Naive B cell (primary cell): ENCODE measurements at regions not wholly inside any gene's neighbourhood (a gene's known extent, or its start where the extent isn't known, plus 50 kb on each side); places are given as distances from the start of the nearest gene placed in this dataset.
A peak's percentile ranks its signal among the peaks of the same experiment; 100 is the strongest.

Source experiments
- ATAC-seq, 2 donors: fragments of 150-1000 bp; cut with Tn5 transposase; 2 replicates each; pipeline ENCODE4 v1.10.0; 2021; ENCODE audit warnings: low read depth in 2 of 2, mild to moderate bottlenecking in 2 of 2, moderate library complexity in 2 of 2
- DNase-seq: peaks from one replicate; pipeline ENCODE4 v3.0.0; 2022
- H3K27ac Mint-ChIP-seq, 6 donors: one replicate each; pipeline ENCODE4 v1.8.0; 2020 to 2022; ENCODE audit warnings: mild to moderate bottlenecking in 6 of 6, mixed read lengths in 6 of 6, moderate library complexity in 5 of 6, inconsistent platforms in 2 of 6
- H3K27me3 Mint-ChIP-seq, 3 donors: one replicate each; pipeline ENCODE4 v1.8.0; 2021 to 2022; ENCODE audit warnings: mixed read lengths in 3 of 3, mild to moderate bottlenecking in 1 of 3
- H3K36me3 Mint-ChIP-seq, 2 donors: one replicate each; pipeline ENCODE4 v1.8.0; 2020 to 2022; ENCODE audit warnings: mixed read lengths in 2 of 2, inconsistent platforms in 1 of 2, mild to moderate bottlenecking in 1 of 2
- H3K4me1 Mint-ChIP-seq, 3 donors: one replicate each; pipeline ENCODE4 v1.8.0; 2020 to 2022; ENCODE audit warnings: mixed read lengths in 3 of 3, inconsistent platforms in 1 of 3, mild to moderate bottlenecking in 1 of 3, moderate library complexity in 1 of 3
- H3K4me3 Mint-ChIP-seq, 8 donors: one replicate each; pipeline ENCODE4 v1.8.0; 2020 to 2022; ENCODE audit warnings: mild to moderate bottlenecking in 8 of 8, mixed read lengths in 8 of 8, moderate library complexity in 8 of 8, inconsistent platforms in 2 of 8
- H3K9me3 Mint-ChIP-seq, 7 donors: one replicate each; pipeline ENCODE4 v1.8.0; 2020 to 2022; ENCODE audit warnings: mixed read lengths in 7 of 7, mild to moderate bottlenecking in 5 of 7, inconsistent platforms in 2 of 7, moderate library complexity in 1 of 7

DNA sequence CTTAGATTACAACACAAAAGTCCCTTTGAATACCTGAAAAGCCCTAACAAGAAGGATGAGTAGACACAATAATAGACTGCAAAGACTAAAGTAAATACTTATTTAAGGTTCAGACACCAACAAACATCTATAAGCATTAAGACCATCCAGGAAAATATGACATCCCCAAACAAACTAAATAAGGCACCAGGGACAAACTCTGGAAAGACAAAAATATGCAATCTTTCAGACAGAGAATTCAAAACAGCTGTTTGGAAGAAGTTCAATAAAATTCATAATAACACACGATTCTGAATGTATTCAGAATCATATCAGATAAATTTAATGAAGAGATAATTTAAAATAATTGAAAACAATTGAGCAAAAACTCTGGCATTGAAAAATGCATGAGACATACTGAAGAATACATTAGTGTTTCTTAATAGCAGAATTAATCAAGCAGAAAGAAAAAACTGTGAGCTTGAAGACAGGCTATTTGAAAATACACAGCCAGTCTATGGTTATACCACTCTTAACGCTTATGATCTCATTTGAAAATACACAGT is 1388.8 kb downstream of the DSC3 start:
- H3K27me3 Mint-ChIP-seq = no peaks in the 10 kb centered on the region
- no peaks in the 10 kb centered on the region for H3K4me1 Mint-ChIP-seq
- H3K4me3 Mint-ChIP-seq = no peak overlapping the region

GRCh38 chr18:29652797-29653196 is 1389.7 kb downstream of the DSC3 start:
- H3K27me3 Mint-ChIP-seq = no peaks in the 10 kb centered on the region
- H3K27ac Mint-ChIP-seq = no peak overlapping the region
- no peaks in the 10 kb centered on the region for H3K4me1 Mint-ChIP-seq
- H3K36me3 Mint-ChIP-seq = no peaks in the 10 kb centered on the region
- ATAC-seq = no peak
- no peak for DNase-seq
- no peak overlapping the region for H3K4me3 Mint-ChIP-seq
- peaks cover 0 to 17% (median 5%) of the 10 kb centered on the region in 7 donors for H3K9me3 Mint-ChIP-seq

More for the DNA sequence above, 1388.8 kb downstream of the DSC3 start:
- DNase-seq (no peak), ATAC-seq (no peak)
- H3K36me3 Mint-ChIP-seq = no peaks in the 10 kb centered on the region
- no peak overlapping the region for H3K27ac Mint-ChIP-seq
- peaks cover 0 to 17% (median 5%) of the 10 kb centered on the region in 7 donors for H3K9me3 Mint-ChIP-seq

- Mint-ChIP-seq H3K27me3 (no peaks in the 10 kb centered on the region), H3K27ac (no peak overlapping the region), H3K4me1 (no peaks in the 10 kb centered on the region), H3K9me3 (peaks cover 0 to 17% (median 4%) of the 10 kb centered on the region in 7 donors), H3K36me3 (no peaks in the 10 kb centered on the region), H3K4me3 (no peak overlapping the region)
- DNase-seq (no peak), ATAC-seq (no peak)
These were observed 1391.3 kb downstream of the DSC3 start for GRCh38 chr18:29651122-29651680.

DNA sequence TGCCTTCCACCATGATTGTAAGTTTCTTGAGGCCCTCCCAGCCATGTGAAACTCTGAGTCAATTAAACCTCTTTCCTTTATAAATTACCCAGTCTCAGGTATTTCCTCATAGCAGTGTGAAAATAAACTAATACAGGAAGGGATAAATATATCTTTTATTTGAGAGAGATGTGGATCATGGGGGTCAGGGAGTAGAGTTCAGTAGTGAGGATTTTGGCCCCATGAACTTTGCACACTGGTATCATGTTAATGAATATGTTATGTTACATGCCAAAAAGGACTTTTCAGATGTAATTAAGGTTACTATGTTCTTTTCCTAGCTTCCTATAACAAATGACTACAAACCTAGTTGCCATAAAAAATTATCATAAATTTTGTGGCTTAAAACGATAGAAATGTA is 1393.7 kb downstream of the DSC3 start:
- DNase-seq = no peak
- Mint-ChIP-seq H3K36me3 (no peaks in the 10 kb centered on the region), H3K27ac (no peak overlapping the region), H3K4me1 (no peaks in the 10 kb centered on the region), H3K9me3 (peaks cover 0 to 9% (median 0%) of the 10 kb centered on the region in 7 donors), H3K4me3 (no peak overlapping the region), H3K27me3 (no peaks in the 10 kb centered on the region)
- no peak for ATAC-seq

GRCh38 chr18:29647700-29648099 is 1394.8 kb downstream of the DSC3 start:
- H3K27me3 Mint-ChIP-seq = no peaks in the 10 kb centered on the region
- peaks cover 0 to 9% (median 0%) of the 10 kb centered on the region in 7 donors for H3K9me3 Mint-ChIP-seq
- H3K4me1 Mint-ChIP-seq = no peaks in the 10 kb centered on the region
- no peaks in the 10 kb centered on the region for H3K36me3 Mint-ChIP-seq
- ATAC-seq = no peak
- H3K27ac Mint-ChIP-seq = no peak overlapping the region
- DNase-seq = no peak
- no peak overlapping the region for H3K4me3 Mint-ChIP-seq

DNA sequence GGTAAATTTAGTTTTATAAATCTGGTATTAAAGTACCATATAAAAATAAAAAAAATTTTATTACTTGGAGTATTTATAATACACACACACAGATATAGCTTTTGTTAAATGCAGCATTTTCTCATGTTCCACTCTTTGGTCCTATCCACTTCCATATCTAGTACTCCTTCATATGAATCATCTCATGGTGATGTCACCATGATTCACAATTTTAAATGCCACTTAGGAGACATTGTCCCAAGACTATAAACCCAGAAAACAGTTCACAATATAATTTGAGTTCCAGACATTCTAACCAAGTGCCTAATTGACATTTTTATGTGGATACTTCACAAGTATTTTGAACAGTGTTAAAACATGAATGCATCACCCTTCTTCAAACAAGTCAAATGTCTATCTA is 1398.3 kb downstream of the DSC3 start:
- ATAC-seq (no peak), DNase-seq (no peak)
- H3K9me3 Mint-ChIP-seq = peaks cover 0 to 6% (median 0%) of the 10 kb centered on the region in 7 donors
- H3K27me3 Mint-ChIP-seq = no peaks in the 10 kb centered on the region
- no peaks in the 10 kb centered on the region for H3K4me1 Mint-ChIP-seq
- H3K36me3 Mint-ChIP-seq = no peaks in the 10 kb centered on the region
- H3K4me3 Mint-ChIP-seq = no peak overlapping the region
- no peak overlapping the region for H3K27ac Mint-ChIP-seq

DNA sequence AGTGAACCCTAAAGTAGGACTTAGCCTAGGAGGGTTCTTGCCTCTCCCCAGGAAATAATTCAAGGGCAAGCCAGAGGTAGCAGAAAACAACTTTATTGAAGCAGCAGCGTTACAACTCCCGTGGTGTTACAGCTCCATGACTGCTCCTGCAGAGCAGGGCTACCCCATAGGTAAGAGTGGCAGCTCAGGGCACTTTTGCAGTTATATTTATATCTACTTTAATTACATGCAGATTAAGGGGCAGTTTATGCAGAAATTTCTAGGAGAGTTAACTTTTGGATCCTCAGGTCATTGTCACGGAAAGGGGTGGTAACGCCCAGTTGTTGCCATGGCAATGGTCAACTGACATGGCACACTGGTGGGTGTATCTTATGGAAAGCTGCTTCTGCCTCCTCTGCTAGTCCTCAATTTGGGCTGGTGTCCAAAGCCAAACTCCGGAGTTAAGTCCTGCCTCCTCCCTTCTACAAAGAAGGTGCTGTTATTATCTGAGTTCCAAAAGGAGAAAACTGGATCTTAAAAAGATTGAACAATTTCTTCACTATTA is 1413.0 kb downstream of the DSC3 start:
- no peaks in the 10 kb centered on the region for H3K4me1 Mint-ChIP-seq
- DNase-seq = no peak
- no peak for ATAC-seq
- H3K27me3 Mint-ChIP-seq = no peaks in the 10 kb centered on the region
- H3K36me3 Mint-ChIP-seq = no peaks in the 10 kb centered on the region
- peaks cover 0 to 5% (median 2%) of the 10 kb centered on the region in 7 donors for H3K9me3 Mint-ChIP-seq
- no peak overlapping the region for H3K27ac Mint-ChIP-seq
- H3K4me3 Mint-ChIP-seq = no peak overlapping the region

DNA sequence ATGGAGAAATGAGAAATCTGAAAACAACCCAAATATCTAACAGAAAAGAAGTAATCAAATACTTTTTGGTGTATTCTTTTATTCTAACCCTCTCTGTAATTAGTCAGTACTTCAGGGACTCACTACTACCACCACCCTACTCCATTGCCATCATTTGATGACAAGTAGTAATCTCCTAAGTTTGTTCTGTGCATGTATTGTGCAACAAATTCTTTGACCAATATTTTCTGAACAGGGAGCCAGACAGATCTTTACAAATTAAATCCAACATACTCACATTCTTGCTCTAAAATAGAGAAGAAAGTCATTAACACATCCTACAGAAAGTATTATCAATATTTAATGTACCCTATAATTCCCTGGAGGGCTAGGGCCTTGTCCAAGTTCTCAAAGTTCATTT is 1416.4 kb downstream of the DSC3 start:
- Mint-ChIP-seq H3K4me1 (no peaks in the 10 kb centered on the region), H3K4me3 (no peak overlapping the region), H3K36me3 (no peaks in the 10 kb centered on the region), H3K9me3 (peaks cover 0 to 6% (median 0%) of the 10 kb centered on the region in 7 donors), H3K27me3 (no peaks in the 10 kb centered on the region), H3K27ac (no peak overlapping the region)
- no peak for DNase-seq
- ATAC-seq = no peak

DNA sequence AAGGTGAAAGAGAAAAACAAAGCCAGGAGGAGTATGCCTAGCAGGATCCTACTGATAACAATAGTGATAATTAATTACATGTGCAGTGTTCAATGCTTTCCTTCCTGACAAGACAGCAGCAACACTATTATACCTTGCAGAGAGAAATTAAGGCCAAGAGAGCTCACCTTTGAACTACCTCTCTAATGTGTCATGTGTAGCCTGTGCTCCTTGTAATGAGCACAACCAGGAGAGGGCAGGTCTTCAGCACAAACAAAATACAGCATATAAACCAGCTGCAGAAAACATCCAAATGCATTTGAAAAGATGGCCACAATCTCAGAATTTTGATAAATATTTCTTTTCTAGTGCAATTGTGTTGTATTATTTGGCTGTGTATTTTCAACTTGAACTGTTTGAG is 1425.7 kb downstream of the DSC3 start:
- Mint-ChIP-seq H3K27ac (no peak overlapping the region), H3K36me3 (no peaks in the 10 kb centered on the region), H3K9me3 (peaks cover 0 to 4% (median 2%) of the 10 kb centered on the region in 7 donors), H3K4me3 (no peak overlapping the region), H3K4me1 (no peaks in the 10 kb centered on the region), H3K27me3 (no peaks in the 10 kb centered on the region)
- DNase-seq = no peak
- ATAC-seq = no peak

DNA sequence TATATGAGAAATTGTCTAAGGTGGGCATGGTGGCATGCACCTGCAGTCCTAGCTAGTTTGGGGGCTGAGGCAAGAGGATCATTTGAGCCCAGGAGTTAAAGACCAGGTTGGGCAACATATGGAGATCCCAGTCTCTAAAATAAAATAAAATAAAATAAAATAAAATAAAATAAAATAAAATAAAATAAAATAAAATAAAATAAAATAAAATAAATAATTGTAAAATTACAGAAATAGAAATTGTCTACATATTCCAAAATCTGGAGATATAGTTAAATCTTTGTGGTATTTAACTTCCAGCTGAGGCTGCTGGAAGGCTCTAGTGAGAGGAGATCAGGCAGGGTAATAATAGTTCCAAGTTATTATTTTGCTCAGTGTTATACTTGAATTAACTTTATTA is 1432.1 kb upstream of the CDH2 start:
- no peaks in the 10 kb centered on the region for H3K4me1 Mint-ChIP-seq
- ATAC-seq (no peak), DNase-seq (no peak)
- H3K27ac Mint-ChIP-seq = no peak overlapping the region
- H3K36me3 Mint-ChIP-seq = no peaks in the 10 kb centered on the region
- H3K27me3 Mint-ChIP-seq = no peaks in the 10 kb centered on the region
- H3K4me3 Mint-ChIP-seq = no peak overlapping the region
- peaks cover 5 to 23% (median 10%) of the 10 kb centered on the region in 7 donors for H3K9me3 Mint-ChIP-seq

GRCh38 chr18:29605365-29605764 is 1428.4 kb upstream of the CDH2 start:
- Mint-ChIP-seq H3K27ac (peak overlapping the region in 1 of 6 donors; percentile 65), H3K4me1 (no peaks in the 10 kb centered on the region), H3K36me3 (no peaks in the 10 kb centered on the region), H3K9me3 (peaks cover 5 to 23% (median 10%) of the 10 kb centered on the region in 7 donors), H3K27me3 (no peaks in the 10 kb centered on the region), H3K4me3 (no peak overlapping the region)
- ATAC-seq (no peak), DNase-seq (no peak)

DNA sequence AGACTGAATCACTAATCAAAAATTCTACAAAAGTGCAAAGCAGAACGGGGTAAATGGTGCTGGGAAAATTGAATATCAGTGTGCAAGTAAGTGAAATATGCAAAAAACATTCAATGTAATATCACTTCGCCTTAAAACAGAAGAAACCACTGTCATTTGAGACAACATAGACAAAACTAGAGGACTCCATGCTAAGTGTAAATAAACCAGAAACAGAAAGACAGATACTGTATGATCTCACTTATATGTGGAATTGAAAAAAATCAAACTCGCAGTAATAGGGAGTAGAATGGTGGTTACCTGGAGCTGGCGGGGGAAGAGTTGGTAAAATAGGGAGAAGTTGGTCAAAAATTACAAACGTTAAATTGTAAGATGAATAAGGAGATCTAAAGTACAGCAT is 1420.0 kb upstream of the CDH2 start:
- Mint-ChIP-seq H3K36me3 (no peaks in the 10 kb centered on the region), H3K27me3 (no peaks in the 10 kb centered on the region), H3K27ac (no peak overlapping the region), H3K9me3 (peaks cover 0 to 6% (median 0%) of the 10 kb centered on the region in 7 donors), H3K4me3 (no peak overlapping the region), H3K4me1 (no peaks in the 10 kb centered on the region)
- no peak for ATAC-seq
- DNase-seq = no peak

GRCh38 chr18:29594493-29594892 is 1417.6 kb upstream of the CDH2 start:
- peaks cover 0 to 9% (median under 1%) of the 10 kb centered on the region in 7 donors for H3K9me3 Mint-ChIP-seq
- DNase-seq = no peak
- H3K27me3 Mint-ChIP-seq = no peaks in the 10 kb centered on the region
- no peak for ATAC-seq
- no peak overlapping the region for H3K27ac Mint-ChIP-seq
- H3K36me3 Mint-ChIP-seq = no peaks in the 10 kb centered on the region
- no peaks in the 10 kb centered on the region for H3K4me1 Mint-ChIP-seq
- no peak overlapping the region for H3K4me3 Mint-ChIP-seq

GRCh38 chr18:29588446-29589100 is 1411.6 kb upstream of the CDH2 start:
- H3K27ac Mint-ChIP-seq = no peak overlapping the region

More at GRCh38 chr18:29588446-29589100, 1411.6 kb upstream of the CDH2 start:
- Mint-ChIP-seq H3K27me3 (no peaks in the 10 kb centered on the region), H3K9me3 (peaks cover 0 to 15% (median 2%) of the 10 kb centered on the region in 7 donors), H3K36me3 (no peaks in the 10 kb centered on the region), H3K4me3 (no peak overlapping the region), H3K4me1 (no peaks in the 10 kb centered on the region)
- ATAC-seq (no peak), DNase-seq (no peak)
